ENCODE measurements at regions not wholly inside any gene's neighbourhood (a gene's known extent, or its start where the extent isn't known, plus 50 kb on each side); places are given as distances from the start of the nearest gene placed in this dataset.

GRCh38 chr5:35543408-35543807 is 74.3 kb upstream of the SPEF2 start:
- ChIA-PET POLR2A (no interaction called here), RAD21 (ENCODE audit: low non-redundant PET in 1 of 2, low total read pairs in 2 of 2, uncharacterized antibody in 2 of 2, unreplicated experiment in 2 of 2) (no interaction called here), CTCF (no interaction called here)
- H3K27ac ChIP-seq (ENCODE audit: low read depth, low read length) = no peak overlapping the region
- DNase-seq (ENCODE audit: low read depth, low spot score) = no peak
- H3K4me3 ChIP-seq (replicated peaks in 1 of 2; ENCODE audit: low read depth in 1 of 2, low read length in 2 of 2) = no peak overlapping the region
- ATAC-seq = no peak
- H3K36me3 ChIP-seq (ENCODE audit: control insufficient read depth in 1 of 2, insufficient read depth in 2 of 2, low read length in 2 of 2) = no peaks in the 10 kb centered on the region
- no TSS peak for BruUV-seq (replicated peaks)
- H3K79me2 ChIP-seq (ENCODE audit: insufficient read depth, low read length) = no peaks in the 10 kb centered on the region
- no peak overlapping the region for H2AFZ ChIP-seq (ENCODE audit: low read depth, low read length, poor library complexity, severe bottlenecking)
- no peaks in the 10 kb centered on the region for H3K9me3 ChIP-seq (ENCODE audit: control insufficient read depth in 1 of 2, insufficient read depth in 1 of 2, low read depth in 1 of 2, low read length in 2 of 2)
- H4K20me1 ChIP-seq (ENCODE audit: insufficient read depth) = no peaks in the 10 kb centered on the region
- H3K4me2 ChIP-seq (ENCODE audit: low read length) = no peak overlapping the region
- H3K9me2 ChIP-seq (ENCODE audit: insufficient read depth) = no peaks in the 10 kb centered on the region
- no peaks in the 10 kb centered on the region; the same call in 1 of the 2 replicates for H3K27me3 ChIP-seq (ENCODE audit: insufficient read depth, low read length)
- intact Hi-C loops (cut with micrococcal nuclease) = no loop called here
- no peak overlapping the region for H3K9ac ChIP-seq (ENCODE audit: low read length)
- no peaks in the 10 kb centered on the region for H3K4me1 ChIP-seq (ENCODE audit: control insufficient read depth in 1 of 2, insufficient read depth in 2 of 2, low read length in 2 of 2)
- TF ChIP-seq POLR2AphosphoS5 (IDR thresholded peaks at IDR 0.05; ENCODE audit: low read depth, low read length) = no peak

- no peaks in the 10 kb centered on the region; the same call in 1 of the 2 replicates for H3K27me3 ChIP-seq (ENCODE audit: insufficient read depth, low read length)
- H2AFZ ChIP-seq (ENCODE audit: low read depth, low read length, poor library complexity, severe bottlenecking) = no peak overlapping the region
- no peak overlapping the region for H3K9ac ChIP-seq (ENCODE audit: low read length)
- no peaks in the 10 kb centered on the region for H3K36me3 ChIP-seq (ENCODE audit: control insufficient read depth in 1 of 2, insufficient read depth in 2 of 2, low read length in 2 of 2)
- no peak overlapping the region for H3K27ac ChIP-seq (ENCODE audit: low read depth, low read length)
- no peak overlapping the region for H3K4me3 ChIP-seq (replicated peaks in 1 of 2; ENCODE audit: low read depth in 1 of 2, low read length in 2 of 2)
- RAD21 ChIA-PET (ENCODE audit: low non-redundant PET in 1 of 2, low total read pairs in 2 of 2, uncharacterized antibody in 2 of 2, unreplicated experiment in 2 of 2) = no interaction called here
- CTCF ChIA-PET = no interaction called here
- POLR2A ChIA-PET = no interaction called here
- no peaks in the 10 kb centered on the region for H3K9me3 ChIP-seq (ENCODE audit: control insufficient read depth in 1 of 2, insufficient read depth in 1 of 2, low read depth in 1 of 2, low read length in 2 of 2)
- no TSS peak for BruUV-seq (replicated peaks)
- TF ChIP-seq CTCF (IDR thresholded peaks at IDR 0.05 in 2 of 3, conservative IDR thresholded peaks at IDR 0.05 in 1 of 3; ENCODE audit: borderline replicate concordance in 1 of 3, insufficient read depth in 1 of 3, low read depth in 2 of 3, low read length in 2 of 3) (no peak), EZH2phosphoT487 (IDR thresholded peaks at IDR 0.05; ENCODE audit: borderline replicate concordance) (no peak), POLR2AphosphoS5 (IDR thresholded peaks at IDR 0.05; ENCODE audit: low read depth, low read length) (no peak), ELF1 (IDR thresholded peaks at IDR 0.05; ENCODE audit: borderline replicate concordance, low read depth) (no peak), ZBTB33 (IDR thresholded peaks at IDR 0.05; ENCODE audit: extremely low read depth, insufficient replicate concordance, low read length) (no peak), MAX (IDR thresholded peaks at IDR 0.05) (no peak), TCF7L2 (IDR thresholded peaks at IDR 0.05; ENCODE audit: borderline replicate concordance, extremely low read depth, insufficient read depth, insufficient read length) (no peak), ZFX (IDR thresholded peaks at IDR 0.05) (no peak), ZNF274 (IDR thresholded peaks at IDR 0.05; ENCODE audit: low read depth, low read length) (no peak), RAD21 (IDR thresholded peaks at IDR 0.05; ENCODE audit: low read depth) (no peak), REST (IDR thresholded peaks at IDR 0.05; ENCODE audit: low read depth) (no peak)
- H3K4me2 ChIP-seq (ENCODE audit: low read length) = no peak overlapping the region
- DNase-seq (ENCODE audit: low read depth, low spot score) (no peak), ATAC-seq (no peak)
- H4K20me1 ChIP-seq (ENCODE audit: insufficient read depth) = no peaks in the 10 kb centered on the region
- H3K9me2 ChIP-seq (ENCODE audit: insufficient read depth) = 0 out of 2 replicates have a peak, but pooled peaks cover 5% of the 10 kb centered on the region
- no peaks in the 10 kb centered on the region for H3K79me2 ChIP-seq (ENCODE audit: insufficient read depth, low read length)
- intact Hi-C loops (cut with micrococcal nuclease) = no loop called here
- H3K4me1 ChIP-seq (ENCODE audit: control insufficient read depth in 1 of 2, insufficient read depth in 2 of 2, low read length in 2 of 2) = no peaks in the 10 kb centered on the region
Observed at GRCh38 chr5:35540002-35540401, 77.7 kb upstream of the SPEF2 start.

All from HCT116 (cell line).